MG63 (cell line): ENCODE measurements at regions not wholly inside any gene's neighbourhood (a gene's known extent, or its start where the extent isn't known, plus 50 kb on each side); places are given as distances from the start of the nearest gene placed in this dataset.
"Not testable (repeated sequence)": the region's sequence is repeated elsewhere in the genome, so short reads cannot be mapped to it uniquely, and the experiment has no call there.

ENCODE experiments used
- DNase-seq: peaks from one replicate; pipeline ENCODE4 v3.0.0-alpha.2; 2020
- H3K27me3 ChIP-seq: fragments of 250-450 bp; sonication (Bioruptor Pico); 2 replicates; pipeline ENCODE4 v1.5.1; 2020; ENCODE audit warnings: mild to moderate bottlenecking, moderate library complexity
- H3K36me3 ChIP-seq: fragments of 250-450 bp; sonication (Bioruptor Pico); 2 replicates; pipeline ENCODE4 v1.5.1; 2020; ENCODE audit warnings: mild to moderate bottlenecking, moderate library complexity
- H3K4me3 ChIP-seq: fragments of 250-450 bp; sonication (Bioruptor Pico); 2 replicates; pipeline ENCODE4 v1.5.1; 2020; ENCODE audit warnings: mild to moderate bottlenecking, moderate library complexity
- H3K9me3 ChIP-seq: fragments of 250-450 bp; sonication (Bioruptor Pico); 2 replicates; pipeline ENCODE4 v1.5.1; 2020; ENCODE audit warnings: mild to moderate bottlenecking, moderate library complexity

DNA sequence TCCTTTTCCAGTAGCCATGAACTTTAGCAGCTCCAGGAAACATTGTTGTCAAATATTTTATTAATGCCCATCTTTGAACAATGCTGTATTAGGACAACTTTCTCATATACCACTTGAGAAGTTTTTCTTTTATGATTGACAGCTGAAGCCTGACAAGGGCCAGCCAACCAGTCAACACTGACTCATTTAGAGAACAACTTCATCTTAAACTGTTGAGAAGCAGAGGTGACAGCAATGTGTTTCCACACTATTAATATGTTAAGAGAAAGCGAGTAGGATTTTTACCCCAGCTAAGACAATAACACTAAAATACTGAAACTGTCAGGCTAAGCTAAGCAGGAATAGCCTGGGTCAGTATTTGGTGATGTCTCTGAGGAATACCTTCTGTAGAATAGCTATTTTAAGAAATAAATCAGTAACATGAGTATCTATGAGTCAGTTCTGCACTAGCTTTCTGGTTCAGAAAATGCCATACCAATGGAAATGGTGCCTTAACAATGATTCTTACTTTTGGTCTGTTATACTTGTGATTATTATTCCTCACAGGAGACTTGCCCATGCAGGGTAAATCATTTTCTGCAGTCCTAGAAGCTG, 168.8 kb upstream of the POT1 start:
- Histone ChIP-seq H3K9me3 (no peaks in the 10 kb centered on the region), H3K36me3 (no peaks in the 10 kb centered on the region), H3K4me3 (no peak overlapping the region), H3K27me3 (no peaks in the 10 kb centered on the region)
- DNase-seq: no peak

DNA sequence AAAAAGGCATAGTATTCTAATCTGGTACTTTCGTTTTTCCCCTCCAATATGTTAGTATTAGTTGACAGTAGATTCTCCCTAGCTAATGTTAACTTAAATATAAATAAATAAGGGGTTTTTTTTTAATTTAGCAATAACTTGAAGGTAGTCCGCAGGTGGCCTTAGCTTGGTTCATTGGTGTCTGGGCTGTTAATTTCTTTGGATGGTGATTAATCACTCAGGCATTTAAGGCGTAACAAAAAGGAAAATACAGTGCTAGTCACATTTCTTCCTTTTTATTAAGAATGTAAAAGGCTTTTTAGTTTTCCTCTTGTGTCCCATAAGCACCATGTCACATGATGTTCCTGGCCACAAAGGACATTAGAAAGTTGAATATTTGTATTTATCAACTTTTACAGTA, 161.0 kb upstream of the POT1 start:
- H3K27me3 ChIP-seq: no peaks in the 10 kb centered on the region
- H3K4me3 ChIP-seq: no peak overlapping the region
- H3K36me3 ChIP-seq: no peaks in the 10 kb centered on the region
- DNase-seq: no peak
- H3K9me3 ChIP-seq: no peaks in the 10 kb centered on the region

DNA sequence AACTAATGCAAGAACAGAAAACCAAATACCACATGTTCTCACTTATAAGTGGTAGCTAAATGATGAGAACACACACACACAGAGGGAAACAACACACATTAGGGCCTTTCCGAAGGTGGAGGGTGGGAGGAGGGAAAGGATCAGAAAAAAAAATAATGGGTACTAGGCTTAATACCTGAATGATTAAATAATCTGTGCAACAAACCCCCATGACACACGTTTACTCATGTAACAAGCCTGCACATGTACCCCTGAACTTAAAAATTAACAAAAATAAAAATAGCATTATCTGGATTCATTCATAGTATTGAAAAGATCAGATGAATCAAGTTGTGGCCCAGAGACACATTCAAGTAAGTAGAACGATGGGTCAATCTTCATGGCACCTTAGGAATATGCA, 159.5 kb upstream of the POT1 start:
- H3K36me3 ChIP-seq: no peaks in the 10 kb centered on the region
- no peak for DNase-seq

GRCh38 chr7:125088555-125088954, 158.9 kb upstream of the POT1 start:
- H3K36me3 ChIP-seq: no peaks in the 10 kb centered on the region
- no peaks in the 10 kb centered on the region for H3K27me3 ChIP-seq
- no peak overlapping the region for H3K4me3 ChIP-seq
- DNase-seq: no peak
- H3K9me3 ChIP-seq: no peaks in the 10 kb centered on the region

More for the DNA sequence above, 159.5 kb upstream of the POT1 start:
- Histone ChIP-seq H3K27me3 (no peaks in the 10 kb centered on the region), H3K9me3 (no peaks in the 10 kb centered on the region), H3K4me3 (no peak overlapping the region)

- no peak for DNase-seq
- Histone ChIP-seq H3K9me3 (no peaks in the 10 kb centered on the region), H3K36me3 (no peaks in the 10 kb centered on the region), H3K27me3 (no peaks in the 10 kb centered on the region), H3K4me3 (no peak overlapping the region)
These were observed 155.5 kb upstream of the POT1 start for GRCh38 chr7:125085084-125085483.

- H3K9me3 ChIP-seq: no peaks in the 10 kb centered on the region
- no peak overlapping the region for H3K4me3 ChIP-seq
- H3K27me3 ChIP-seq: no peaks in the 10 kb centered on the region
- no peaks in the 10 kb centered on the region for H3K36me3 ChIP-seq
- no peak for DNase-seq
These were observed 154.6 kb upstream of the POT1 start for GRCh38 chr7:125084196-125084595.

DNA sequence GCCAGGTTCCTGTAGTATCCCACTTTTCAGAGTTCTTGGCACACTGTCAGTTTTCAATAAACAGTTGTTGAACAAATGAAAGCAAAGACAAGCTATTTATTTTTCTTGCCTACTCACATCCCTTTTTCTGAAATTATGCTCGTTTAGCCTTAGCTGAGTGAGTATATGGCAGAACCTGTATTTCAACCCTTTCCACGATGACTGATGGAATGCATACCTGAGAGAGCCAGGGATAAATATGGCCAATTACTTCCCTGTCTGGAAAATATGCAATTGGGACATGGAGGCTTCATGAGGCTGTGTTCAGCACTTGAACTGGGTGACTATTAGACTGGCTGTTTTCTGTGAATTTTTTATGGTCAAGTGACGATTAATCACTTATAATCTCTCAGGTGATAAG, 144.5 kb upstream of the POT1 start:
- Histone ChIP-seq H3K27me3 (no peaks in the 10 kb centered on the region), H3K36me3 (no peaks in the 10 kb centered on the region), H3K9me3 (no peaks in the 10 kb centered on the region), H3K4me3 (no peak overlapping the region)
- DNase-seq: no peak

GRCh38 chr7:125065546-125065945, 135.9 kb upstream of the POT1 start:
- no peak for DNase-seq
- Histone ChIP-seq H3K36me3 (no peaks in the 10 kb centered on the region; the same call in 1 of the 2 replicates), H3K9me3 (no peaks in the 10 kb centered on the region), H3K27me3 (no peaks in the 10 kb centered on the region), H3K4me3 (no peak overlapping the region)

GRCh38 chr7:125065001-125065400, 135.4 kb upstream of the POT1 start:
- Histone ChIP-seq H3K27me3 (no peaks in the 10 kb centered on the region), H3K4me3 (no peak overlapping the region), H3K36me3 (no peaks in the 10 kb centered on the region; the same call in 1 of the 2 replicates), H3K9me3 (no peaks in the 10 kb centered on the region)
- no peak for DNase-seq

DNA sequence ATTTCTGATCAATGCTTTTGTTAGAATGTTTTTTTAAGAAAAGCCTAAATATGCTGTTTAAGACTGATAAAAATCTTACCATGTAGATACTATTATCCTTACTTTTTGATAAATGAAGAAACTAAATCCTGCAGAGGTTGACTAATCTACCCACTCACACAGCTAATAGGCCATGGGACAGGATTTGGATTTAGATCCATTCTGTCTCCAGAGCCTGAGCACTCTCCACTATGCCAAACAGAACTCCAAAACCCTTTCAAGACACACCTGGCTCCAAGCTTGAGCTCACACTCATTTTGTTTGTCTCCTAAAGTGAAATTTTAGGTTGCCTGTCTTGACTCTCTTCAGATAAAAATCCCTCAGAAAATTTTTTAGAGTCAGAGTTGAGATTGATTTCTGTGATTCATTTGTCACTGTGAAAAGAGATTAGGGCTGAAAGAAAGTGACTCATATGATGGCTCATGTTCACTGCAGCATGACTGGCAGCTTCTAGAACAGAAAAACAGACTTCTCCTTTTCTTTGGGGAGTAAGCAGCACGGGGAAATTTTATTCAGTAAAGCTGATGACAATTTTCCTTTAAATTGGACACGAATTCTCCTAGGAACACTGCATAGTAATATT, 132.3 kb upstream of the POT1 start:
- peak; percentile 9 for DNase-seq
- no peaks in the 10 kb centered on the region for H3K27me3 ChIP-seq
- no peaks in the 10 kb centered on the region for H3K9me3 ChIP-seq
- no peaks in the 10 kb centered on the region; the same call in 1 of the 2 replicates for H3K36me3 ChIP-seq
- H3K4me3 ChIP-seq: no peak overlapping the region

GRCh38 chr7:125061083-125061745, 131.6 kb upstream of the POT1 start:
- H3K27me3 ChIP-seq, H3K36me3 ChIP-seq, H3K4me3 ChIP-seq, H3K9me3 ChIP-seq, DNase-seq: not testable (repeated sequence)

- Histone ChIP-seq H3K4me3 (no peak overlapping the region), H3K27me3 (no peaks in the 10 kb centered on the region), H3K9me3 (no peaks in the 10 kb centered on the region), H3K36me3 (no peaks in the 10 kb centered on the region; the same call in 1 of the 2 replicates)
- DNase-seq: no peak
These were observed 130.3 kb upstream of the POT1 start for GRCh38 chr7:125059861-125060456.

GRCh38 chr7:125057963-125058362, 128.3 kb upstream of the POT1 start:
- H3K4me3 ChIP-seq: no peak overlapping the region
- H3K9me3 ChIP-seq: no peaks in the 10 kb centered on the region
- no peaks in the 10 kb centered on the region for H3K27me3 ChIP-seq
- H3K36me3 ChIP-seq: no peaks in the 10 kb centered on the region; the same call in 1 of the 2 replicates
- no peak for DNase-seq

GRCh38 chr7:125055376-125055775, 125.8 kb upstream of the POT1 start:
- H3K4me3 ChIP-seq: no peak overlapping the region
- no peaks in the 10 kb centered on the region for H3K9me3 ChIP-seq
- DNase-seq: no peak

GRCh38 chr7:125046767-125047166, 117.1 kb upstream of the POT1 start:
- Histone ChIP-seq H3K36me3 (no peaks in the 10 kb centered on the region), H3K4me3 (no peak overlapping the region)
- DNase-seq: no peak

More at GRCh38 chr7:125055376-125055775, 125.8 kb upstream of the POT1 start:
- Histone ChIP-seq H3K36me3 (no peaks in the 10 kb centered on the region), H3K27me3 (no peaks in the 10 kb centered on the region)

GRCh38 chr7:125033506-125033905, 103.9 kb upstream of the POT1 start:
- Histone ChIP-seq H3K4me3 (no peak overlapping the region), H3K9me3 (no peaks in the 10 kb centered on the region), H3K27me3 (no peaks in the 10 kb centered on the region), H3K36me3 (no peaks in the 10 kb centered on the region)
- no peak for DNase-seq

More at GRCh38 chr7:125046767-125047166, 117.1 kb upstream of the POT1 start:
- no peaks in the 10 kb centered on the region for H3K9me3 ChIP-seq
- no peaks in the 10 kb centered on the region for H3K27me3 ChIP-seq

GRCh38 chr7:125032943-125033342, 103.3 kb upstream of the POT1 start:
- Histone ChIP-seq H3K9me3 (no peaks in the 10 kb centered on the region), H3K4me3 (no peak overlapping the region), H3K36me3 (no peaks in the 10 kb centered on the region), H3K27me3 (no peaks in the 10 kb centered on the region)
- DNase-seq: no peak
